GM23248 (cell line): ENCODE measurements at regions not wholly inside any gene's neighbourhood (a gene's known extent, or its start where the extent isn't known, plus 50 kb on each side); places are given as distances from the start of the nearest gene placed in this dataset.

ENCODE experiments used
- EZH2 ChIP-seq: fragments of 200-600 bp; sonication (generic); IDR thresholded peaks from 2 replicates; pipeline ENCODE4 v1.6.1; 2018; ENCODE audit warnings: antibody characterized with exemption, mild to moderate bottlenecking; ENCODE audit not compliant: insufficient read depth, poor library complexity, severe bottlenecking
- EZH2phosphoT487 ChIP-seq: fragments of 200-600 bp; sonication (generic); IDR thresholded peaks from 2 replicates; pipeline ENCODE4 v1.6.1; 2018; ENCODE audit warnings: antibody characterized with exemption, moderate library complexity, mild to moderate bottlenecking, low read depth; ENCODE audit not compliant: insufficient read depth

DNA sequence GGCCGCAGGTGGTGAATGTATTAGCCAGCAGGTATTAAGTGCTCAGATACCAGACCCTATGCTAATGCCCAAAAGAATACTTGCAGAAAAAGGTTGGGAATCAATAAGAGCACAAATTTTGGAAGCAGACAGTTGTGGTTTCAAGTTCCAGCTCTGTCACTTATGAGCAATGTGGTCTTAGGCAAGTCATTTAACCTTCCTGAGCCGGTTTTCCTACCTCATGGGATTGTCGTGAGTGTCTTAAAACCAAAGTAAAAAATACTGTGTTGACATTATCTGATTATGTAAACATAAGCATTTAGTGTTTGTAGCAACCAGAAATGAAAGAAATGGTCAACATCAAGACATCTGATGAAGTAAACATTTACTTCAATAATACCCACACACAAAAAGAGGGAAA is 93.0 kb upstream of the CHST9 start:
- TF ChIP-seq EZH2phosphoT487 (no peak), EZH2 (no peak)
